Liver (tissue), 3 donors: ENCODE measurements at regions not wholly inside any gene's neighbourhood (a gene's known extent, or its start where the extent isn't known, plus 50 kb on each side); places are given as distances from the start of the nearest gene placed in this dataset.

Experiments
- CTCF ChIP-seq: fragments of 150-350 bp; IDR thresholded peaks from 2 replicates; pipeline ENCODE4 v1.5.1; 2017; ENCODE audit warnings: improper control_type of control experiment, low read depth, low read length; ENCODE audit not compliant: missing input control
- EGR1 ChIP-seq, 2 donors: IDR thresholded peaks; 2 replicates each; pipeline ENCODE4 v1.6.1; 2016 to 2018; ENCODE audit warnings: antibody characterized with exemption in 2 of 2, low read depth in 2 of 2
- GABPA ChIP-seq, 2 donors: IDR thresholded peaks in 1 of 2; conservative IDR thresholded peaks in 1 of 2; 2 replicates each; pipeline ENCODE4 v1.6.1; 2016; ENCODE audit warnings: antibody characterized with exemption in 2 of 2, mild to moderate bottlenecking in 1 of 2, moderate library complexity in 1 of 2
- SP1 ChIP-seq: IDR thresholded peaks from 2 replicates; pipeline ENCODE4 v1.6.1; 2018; ENCODE audit warnings: antibody characterized with exemption, mild to moderate bottlenecking
- TAF1 ChIP-seq: conservative IDR thresholded peaks from 2 replicates; pipeline ENCODE4 v1.6.1; 2016; ENCODE audit warnings: antibody characterized with exemption, mild to moderate bottlenecking
- TF ChIP-seq, protein P1 (sequence below): IDR thresholded peaks from 2 replicates; pipeline ENCODE4 v1.6.1; 2016; ENCODE audit warnings: antibody characterized with exemption
- donor health status: healthy.
- donor health status: healthy.

- TF ChIP-seq CTCF = no peak
- TF ChIP-seq, protein P1, sequence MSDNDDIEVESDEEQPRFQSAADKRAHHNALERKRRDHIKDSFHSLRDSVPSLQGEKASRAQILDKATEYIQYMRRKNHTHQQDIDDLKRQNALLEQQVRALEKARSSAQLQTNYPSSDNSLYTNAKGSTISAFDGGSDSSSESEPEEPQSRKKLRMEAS = no peak
- no peak for TF ChIP-seq TAF1
- TF ChIP-seq EGR1 (IDR thresholded peaks at IDR 0.05; ENCODE audit: low read depth in 2 of 2) = no peak
- TF ChIP-seq GABPA (IDR thresholded peaks at IDR 0.05 in 1 of 2, conservative IDR thresholded peaks at IDR 0.05 in 1 of 2) = no peak
- TF ChIP-seq SP1 = no peak
Measured at GRCh38 chr7:26992670-26993069, 103.1 kb downstream of the HOXA1 start.
